HCT116 (cell line): ENCODE measurements at regions not wholly inside any gene's neighbourhood (a gene's known extent, or its start where the extent isn't known, plus 50 kb on each side); places are given as distances from the start of the nearest gene placed in this dataset.

Experiments
- ATAC-seq: fragments of 200-7000 bp; cut with Tn5 transposase; 2 replicates; pipeline ENCODE4 v1.9.1; 2020; ENCODE audit warnings: mild to moderate bottlenecking, moderate library complexity
- BruUV-seq: library from RNA; stranded (reverse); fragments of 400-500 nt; replicated peaks from 2 replicates; lab custom pipeline; 2021; lab: Mats Ljungman, UMichigan
- CTCF ChIA-PET: fragments of 300-600 bp; sonication (Branson Sonifier 250); formaldehyde crosslinking; loops from one replicate; lab custom pipeline; 2021; ENCODE audit warnings: antibody characterized with exemption; lab: Charles Lee
- POLR2A ChIA-PET: fragments of 300-600, 350-600 bp; sonication (Branson Sonifier 250); formaldehyde crosslinking; loops from one replicate; lab custom pipeline; 2021; ENCODE audit warnings: antibody characterized with exemption; lab: Charles Lee
- RAD21 ChIA-PET, 2 experiments: fragments of 300-600 bp; sonication (Branson Sonifier 250); formaldehyde crosslinking; loops; one replicate each; lab custom pipeline; 2023; ENCODE audit warnings: low total read pairs in 2 of 2; ENCODE audit not compliant: uncharacterized antibody in 2 of 2, unreplicated experiment in 2 of 2, low non-redundant PET in 1 of 2; lab: Charles Lee
- DNase-seq: peaks from one replicate; pipeline ENCODE4 v3.0.0-alpha.2; 2010; ENCODE audit warnings: low read depth, low spot score
- H2AFZ ChIP-seq: fragments of 200-600 bp; shearing (Covaris generic), sonication (generic); 2 replicates; pipeline ENCODE4 v1.6.1; 2017; ENCODE audit warnings: low read depth, mixed run types, mixed read lengths, antibody characterized with exemption, low read length; ENCODE audit not compliant: poor library complexity, severe bottlenecking
- H3K27ac ChIP-seq: 2 replicates; pipeline ENCODE4 v1.5.1; 2012; ENCODE audit warnings: low read depth, low read length
- H3K27me3 ChIP-seq: fragments of 200-600 bp; sonication (generic); 2 replicates; pipeline ENCODE4 v1.6.1; 2016; ENCODE audit warnings: mixed run types, low read length, mixed read lengths; ENCODE audit not compliant: insufficient read depth
- H3K36me3 ChIP-seq, 2 experiments: fragments of 200-500 bp in 1 of 2; fragments of 200-600 bp in 1 of 2; sonication (Bioruptor generic) in 1 of 2; sonication (generic) in 1 of 2; 2 replicates each; pipeline versions ENCODE4 v1.5.1 to v1.6.1; 2014 to 2016; ENCODE audit warnings: low read length in 2 of 2, inconsistent platforms in 1 of 2, mixed read lengths in 1 of 2, mixed run types in 1 of 2; ENCODE audit not compliant: insufficient read depth in 2 of 2, control insufficient read depth in 1 of 2
- H3K4me1 ChIP-seq, 2 experiments: fragments of 200-600 bp in 1 of 2; sonication (generic) in 1 of 2; 2 replicates each; pipeline versions ENCODE4 v1.5.1 to v1.6.1; 2012 to 2017; ENCODE audit warnings: low read length in 2 of 2, inconsistent platforms in 1 of 2, mild to moderate bottlenecking in 1 of 2, mixed read lengths in 1 of 2, mixed run types in 1 of 2, moderate library complexity in 1 of 2; ENCODE audit not compliant: insufficient read depth in 2 of 2, control insufficient read depth in 1 of 2
- H3K4me2 ChIP-seq: fragments of 200-600 bp; sonication (generic); 2 replicates; pipeline ENCODE4 v1.6.1; 2017; ENCODE audit warnings: mixed run types, low read length, mixed read lengths
- H3K4me3 ChIP-seq, 2 experiments: fragments of 200-600 bp in 1 of 2; sonication (generic) in 1 of 2; replicated peaks in 1 of 2; 2 replicates each; pipeline ENCODE4 v1.5.1; 2011 to 2016; ENCODE audit warnings: low read length in 2 of 2, control low read depth in 1 of 2, low read depth in 1 of 2, mild to moderate bottlenecking in 1 of 2, mixed read lengths in 1 of 2, mixed run types in 1 of 2
- H3K79me2 ChIP-seq: fragments of 200-600 bp; sonication (generic); 2 replicates; pipeline ENCODE4 v1.6.1; 2017; ENCODE audit warnings: mild to moderate bottlenecking, mixed run types, low read length, moderate library complexity, mixed read lengths; ENCODE audit not compliant: insufficient read depth
- H3K9ac ChIP-seq: fragments of 200-600 bp; sonication (generic); 2 replicates; pipeline ENCODE4 v1.6.1; 2016; ENCODE audit warnings: low read length, mixed read lengths
- H3K9me2 ChIP-seq: fragments of 200-600 bp; sonication (generic), shearing (Covaris generic); 2 replicates; pipeline ENCODE4 v1.6.1; 2017; ENCODE audit warnings: mixed run types, mild to moderate bottlenecking, moderate library complexity; ENCODE audit not compliant: insufficient read depth
- H3K9me3 ChIP-seq, 2 experiments: fragments of 200-500 bp in 1 of 2; fragments of 200-600 bp in 1 of 2; sonication (Bioruptor generic) in 1 of 2; sonication (generic) in 1 of 2; 2 replicates each; pipeline ENCODE4 v1.6.1; 2014 to 2017; ENCODE audit warnings: low read length in 2 of 2, mixed read lengths in 2 of 2, inconsistent platforms in 1 of 2, low read depth in 1 of 2, mild to moderate bottlenecking in 1 of 2, mixed run types in 1 of 2, moderate library complexity in 1 of 2; ENCODE audit not compliant: control insufficient read depth in 1 of 2, insufficient read depth in 1 of 2
- H4K20me1 ChIP-seq: fragments of 200-600 bp; sonication (generic), shearing (Covaris generic); 2 replicates; pipeline ENCODE4 v1.6.1; 2017; ENCODE audit warnings: mixed run types, mild to moderate bottlenecking, moderate library complexity; ENCODE audit not compliant: insufficient read depth
- CBX3 ChIP-seq: IDR thresholded peaks from 2 replicates; pipeline ENCODE4 v1.6.1; 2012; ENCODE audit warnings: low read depth
- CEBPB ChIP-seq: IDR thresholded peaks from 2 replicates; pipeline ENCODE4 v1.6.1; 2012; ENCODE audit warnings: low read depth
- EGR1 ChIP-seq: IDR thresholded peaks from 2 replicates; pipeline ENCODE4 v1.6.1; 2012; ENCODE audit warnings: low read depth
- ELF1 ChIP-seq: IDR thresholded peaks from 2 replicates; pipeline ENCODE4 v1.6.1; 2012; ENCODE audit warnings: low read depth, borderline replicate concordance
- EZH2 ChIP-seq: fragments of 200-600 bp; sonication (generic); IDR thresholded peaks from 2 replicates; pipeline ENCODE4 v1.6.1; 2017; ENCODE audit warnings: antibody characterized with exemption, mixed run types
- EZH2phosphoT487 ChIP-seq: fragments of 200-600 bp; IDR thresholded peaks from 2 replicates; pipeline ENCODE4 v1.6.1; 2018; ENCODE audit warnings: antibody characterized with exemption, borderline replicate concordance
- FOSL1 ChIP-seq: IDR thresholded peaks from 2 replicates; pipeline ENCODE4 v1.6.1; 2012; ENCODE audit warnings: low read depth
- JUND ChIP-seq: IDR thresholded peaks from 2 replicates; pipeline ENCODE4 v1.6.1; 2012
- POLR2A ChIP-seq: IDR thresholded peaks from 2 replicates; pipeline ENCODE4 v1.7.0; 2011; ENCODE audit warnings: borderline replicate concordance; ENCODE audit not compliant: insufficient read depth, insufficient read length; ENCODE audit errors: extremely low read depth
- POLR2AphosphoS5 ChIP-seq: IDR thresholded peaks from 2 replicates; pipeline ENCODE4 v1.6.1; 2011; ENCODE audit warnings: mild to moderate bottlenecking, low read depth, low read length, moderate library complexity
- RAD21 ChIP-seq: IDR thresholded peaks from 2 replicates; pipeline ENCODE4 v1.6.1; 2012; ENCODE audit warnings: low read depth, mild to moderate bottlenecking
- SIN3A ChIP-seq: IDR thresholded peaks from 2 replicates; pipeline ENCODE4 v1.6.1; 2012; ENCODE audit warnings: low read depth
- SP1 ChIP-seq: IDR thresholded peaks from 2 replicates; pipeline ENCODE4 v1.6.1; 2012; ENCODE audit warnings: low read depth
- SRF ChIP-seq: IDR thresholded peaks from 2 replicates; pipeline ENCODE4 v1.6.1; 2012; ENCODE audit warnings: low read depth
- TCF7L2 ChIP-seq: IDR thresholded peaks from 2 replicates; pipeline ENCODE4 v1.7.0; 2011; ENCODE audit warnings: borderline replicate concordance, inconsistent platforms; ENCODE audit not compliant: insufficient read depth, insufficient read length; ENCODE audit errors: extremely low read depth
- YY1 ChIP-seq: IDR thresholded peaks from 2 replicates; pipeline ENCODE4 v1.6.1; 2011; ENCODE audit warnings: low read length, low read depth, moderate library complexity, mild to moderate bottlenecking; ENCODE audit not compliant: insufficient replicate concordance; ENCODE audit errors: extremely low read depth
- ZFX ChIP-seq: fragments of 450-650 bp; IDR thresholded peaks from 2 replicates; pipeline ENCODE4 v1.6.1; 2017
- ZNF274 ChIP-seq: fragments of 200-500 bp; sonication (Bioruptor generic); IDR thresholded peaks from 2 replicates; pipeline ENCODE4 v1.6.1; 2014; ENCODE audit warnings: mild to moderate bottlenecking, low read depth, low read length, inconsistent platforms
- intact Hi-C: fragments of 100-400 bp; cut with micrococcal nuclease; formaldehyde crosslinking; loops from 2 replicates; pipeline ENCODE4 v1.10.0; 2022
- TF ChIP-seq, protein P1 (sequence below): IDR thresholded peaks from 2 replicates; pipeline ENCODE4 v1.6.1; 2012
- TF ChIP-seq, protein P2 (sequence below), 3 experiments: fragments of 200-600 bp in 1 of 3; sonication (generic) in 1 of 3; IDR thresholded peaks in 2 of 3; conservative IDR thresholded peaks in 1 of 3; 2 replicates each; pipeline ENCODE4 v1.5.1; 2012 to 2017; ENCODE audit warnings: low read depth in 2 of 3, low read length in 2 of 3, antibody characterized with exemption in 1 of 3, borderline replicate concordance in 1 of 3, control low read depth in 1 of 3, mild to moderate bottlenecking in 1 of 3, mixed read lengths in 1 of 3, mixed run types in 1 of 3, moderate library complexity in 1 of 3; ENCODE audit not compliant: insufficient read depth in 1 of 3
- TF ChIP-seq, protein P3 (sequence below): IDR thresholded peaks from 2 replicates; pipeline ENCODE4 v1.6.1; 2012
- TF ChIP-seq, protein P4 (sequence below): IDR thresholded peaks from 2 replicates; pipeline ENCODE4 v1.6.1; 2012; ENCODE audit warnings: low read depth
- TF ChIP-seq, protein P5 (sequence below): IDR thresholded peaks from 2 replicates; pipeline ENCODE4 v1.6.1; 2011; ENCODE audit warnings: mild to moderate bottlenecking, low read length, moderate library complexity; ENCODE audit not compliant: insufficient replicate concordance; ENCODE audit errors: extremely low read depth

DNA sequence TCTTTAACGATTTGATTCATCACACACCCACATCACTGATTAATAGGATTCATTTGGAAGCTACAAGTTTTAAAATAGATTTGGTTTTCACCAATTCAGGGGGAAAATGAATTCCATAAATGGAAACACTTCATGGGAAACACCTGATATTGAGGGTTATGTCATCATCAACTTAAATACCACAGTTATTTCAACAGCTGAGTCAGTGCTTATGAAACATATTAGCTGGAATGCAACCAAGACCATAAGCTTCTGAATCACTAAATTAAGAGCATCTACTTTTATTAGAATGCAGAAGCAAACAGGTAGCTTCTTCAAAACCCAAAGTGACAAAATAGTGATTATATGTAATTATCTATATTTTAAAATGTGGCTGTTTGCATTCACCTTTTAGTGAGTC, 207.8 kb upstream of the DCAF8L1 start:
- Histone ChIP-seq H3K36me3 (no peaks in the 10 kb centered on the region), H3K79me2 (no peaks in the 10 kb centered on the region), H3K4me2 (peak overlapping the region; percentile 45), H2AFZ (no peak overlapping the region), H3K4me3 (no peak overlapping the region), H3K9ac (no peak overlapping the region), H3K9me3 (no peaks in the 10 kb centered on the region), H3K9me2 (no peaks in the 10 kb centered on the region), H4K20me1 (no peaks in the 10 kb centered on the region), H3K4me1 (peaks cover 6 to 11% of the 10 kb centered on the region in 2 experiments; a peak in 3 of 4 replicates), H3K27me3 (no peaks in the 10 kb centered on the region), H3K27ac (no peak overlapping the region)
- ATAC-seq (no peak), DNase-seq (peak; percentile 51)
- no TSS peak for BruUV-seq
- ChIA-PET POLR2A (no interaction called here), CTCF (no interaction called here), RAD21 (no interaction called here)
- intact Hi-C loops, result no loop called here
- no peak for TF ChIP-seq ZNF274
- TF ChIP-seq, protein P1, sequence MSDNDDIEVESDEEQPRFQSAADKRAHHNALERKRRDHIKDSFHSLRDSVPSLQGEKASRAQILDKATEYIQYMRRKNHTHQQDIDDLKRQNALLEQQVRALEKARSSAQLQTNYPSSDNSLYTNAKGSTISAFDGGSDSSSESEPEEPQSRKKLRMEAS, result no peak
- TF ChIP-seq POLR2A, result no peak
- TF ChIP-seq YY1, result no peak
- no peak for TF ChIP-seq ELF1
- TF ChIP-seq EZH2, result no peak
- TF ChIP-seq CEBPB, result peak; percentile 87
- TF ChIP-seq TCF7L2, result no peak
- TF ChIP-seq JUND, result peak; percentile 58
- no peak for TF ChIP-seq RAD21
- no peak for TF ChIP-seq SIN3A
- peak; percentile 56; the same call in 1 of the 2 replicates for TF ChIP-seq CBX3
- TF ChIP-seq EZH2phosphoT487, result no peak
- TF ChIP-seq SRF, result peak; percentile 72
- TF ChIP-seq EGR1, result no peak
- peak; percentile 43 for TF ChIP-seq SP1
- TF ChIP-seq, protein P2, sequence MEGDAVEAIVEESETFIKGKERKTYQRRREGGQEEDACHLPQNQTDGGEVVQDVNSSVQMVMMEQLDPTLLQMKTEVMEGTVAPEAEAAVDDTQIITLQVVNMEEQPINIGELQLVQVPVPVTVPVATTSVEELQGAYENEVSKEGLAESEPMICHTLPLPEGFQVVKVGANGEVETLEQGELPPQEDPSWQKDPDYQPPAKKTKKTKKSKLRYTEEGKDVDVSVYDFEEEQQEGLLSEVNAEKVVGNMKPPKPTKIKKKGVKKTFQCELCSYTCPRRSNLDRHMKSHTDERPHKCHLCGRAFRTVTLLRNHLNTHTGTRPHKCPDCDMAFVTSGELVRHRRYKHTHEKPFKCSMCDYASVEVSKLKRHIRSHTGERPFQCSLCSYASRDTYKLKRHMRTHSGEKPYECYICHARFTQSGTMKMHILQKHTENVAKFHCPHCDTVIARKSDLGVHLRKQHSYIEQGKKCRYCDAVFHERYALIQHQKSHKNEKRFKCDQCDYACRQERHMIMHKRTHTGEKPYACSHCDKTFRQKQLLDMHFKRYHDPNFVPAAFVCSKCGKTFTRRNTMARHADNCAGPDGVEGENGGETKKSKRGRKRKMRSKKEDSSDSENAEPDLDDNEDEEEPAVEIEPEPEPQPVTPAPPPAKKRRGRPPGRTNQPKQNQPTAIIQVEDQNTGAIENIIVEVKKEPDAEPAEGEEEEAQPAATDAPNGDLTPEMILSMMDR (IDR thresholded peaks at IDR 0.05 in 2 of 3, conservative IDR thresholded peaks at IDR 0.05 in 1 of 3; ENCODE audit: borderline replicate concordance in 1 of 3, insufficient read depth in 1 of 3, low read depth in 2 of 3, low read length in 2 of 3), result no peak
- TF ChIP-seq, protein P3, sequence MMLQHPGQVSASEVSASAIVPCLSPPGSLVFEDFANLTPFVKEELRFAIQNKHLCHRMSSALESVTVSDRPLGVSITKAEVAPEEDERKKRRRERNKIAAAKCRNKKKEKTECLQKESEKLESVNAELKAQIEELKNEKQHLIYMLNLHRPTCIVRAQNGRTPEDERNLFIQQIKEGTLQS, result peak; percentile 81
- TF ChIP-seq, protein P4, sequence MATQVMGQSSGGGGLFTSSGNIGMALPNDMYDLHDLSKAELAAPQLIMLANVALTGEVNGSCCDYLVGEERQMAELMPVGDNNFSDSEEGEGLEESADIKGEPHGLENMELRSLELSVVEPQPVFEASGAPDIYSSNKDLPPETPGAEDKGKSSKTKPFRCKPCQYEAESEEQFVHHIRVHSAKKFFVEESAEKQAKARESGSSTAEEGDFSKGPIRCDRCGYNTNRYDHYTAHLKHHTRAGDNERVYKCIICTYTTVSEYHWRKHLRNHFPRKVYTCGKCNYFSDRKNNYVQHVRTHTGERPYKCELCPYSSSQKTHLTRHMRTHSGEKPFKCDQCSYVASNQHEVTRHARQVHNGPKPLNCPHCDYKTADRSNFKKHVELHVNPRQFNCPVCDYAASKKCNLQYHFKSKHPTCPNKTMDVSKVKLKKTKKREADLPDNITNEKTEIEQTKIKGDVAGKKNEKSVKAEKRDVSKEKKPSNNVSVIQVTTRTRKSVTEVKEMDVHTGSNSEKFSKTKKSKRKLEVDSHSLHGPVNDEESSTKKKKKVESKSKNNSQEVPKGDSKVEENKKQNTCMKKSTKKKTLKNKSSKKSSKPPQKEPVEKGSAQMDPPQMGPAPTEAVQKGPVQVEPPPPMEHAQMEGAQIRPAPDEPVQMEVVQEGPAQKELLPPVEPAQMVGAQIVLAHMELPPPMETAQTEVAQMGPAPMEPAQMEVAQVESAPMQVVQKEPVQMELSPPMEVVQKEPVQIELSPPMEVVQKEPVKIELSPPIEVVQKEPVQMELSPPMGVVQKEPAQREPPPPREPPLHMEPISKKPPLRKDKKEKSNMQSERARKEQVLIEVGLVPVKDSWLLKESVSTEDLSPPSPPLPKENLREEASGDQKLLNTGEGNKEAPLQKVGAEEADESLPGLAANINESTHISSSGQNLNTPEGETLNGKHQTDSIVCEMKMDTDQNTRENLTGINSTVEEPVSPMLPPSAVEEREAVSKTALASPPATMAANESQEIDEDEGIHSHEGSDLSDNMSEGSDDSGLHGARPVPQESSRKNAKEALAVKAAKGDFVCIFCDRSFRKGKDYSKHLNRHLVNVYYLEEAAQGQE, result no peak
- no peak for TF ChIP-seq ZFX
- TF ChIP-seq, protein P5, sequence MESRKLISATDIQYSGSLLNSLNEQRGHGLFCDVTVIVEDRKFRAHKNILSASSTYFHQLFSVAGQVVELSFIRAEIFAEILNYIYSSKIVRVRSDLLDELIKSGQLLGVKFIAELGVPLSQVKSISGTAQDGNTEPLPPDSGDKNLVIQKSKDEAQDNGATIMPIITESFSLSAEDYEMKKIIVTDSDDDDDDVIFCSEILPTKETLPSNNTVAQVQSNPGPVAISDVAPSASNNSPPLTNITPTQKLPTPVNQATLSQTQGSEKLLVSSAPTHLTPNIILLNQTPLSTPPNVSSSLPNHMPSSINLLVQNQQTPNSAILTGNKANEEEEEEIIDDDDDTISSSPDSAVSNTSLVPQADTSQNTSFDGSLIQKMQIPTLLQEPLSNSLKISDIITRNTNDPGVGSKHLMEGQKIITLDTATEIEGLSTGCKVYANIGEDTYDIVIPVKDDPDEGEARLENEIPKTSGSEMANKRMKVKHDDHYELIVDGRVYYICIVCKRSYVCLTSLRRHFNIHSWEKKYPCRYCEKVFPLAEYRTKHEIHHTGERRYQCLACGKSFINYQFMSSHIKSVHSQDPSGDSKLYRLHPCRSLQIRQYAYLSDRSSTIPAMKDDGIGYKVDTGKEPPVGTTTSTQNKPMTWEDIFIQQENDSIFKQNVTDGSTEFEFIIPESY, result no peak
- no peak for TF ChIP-seq POLR2AphosphoS5
- TF ChIP-seq FOSL1, result peak; percentile 82
